ENCODE measurements at regions not wholly inside any gene's neighbourhood (a gene's known extent, or its start where the extent isn't known, plus 50 kb on each side); places are given as distances from the start of the nearest gene placed in this dataset.

DNA sequence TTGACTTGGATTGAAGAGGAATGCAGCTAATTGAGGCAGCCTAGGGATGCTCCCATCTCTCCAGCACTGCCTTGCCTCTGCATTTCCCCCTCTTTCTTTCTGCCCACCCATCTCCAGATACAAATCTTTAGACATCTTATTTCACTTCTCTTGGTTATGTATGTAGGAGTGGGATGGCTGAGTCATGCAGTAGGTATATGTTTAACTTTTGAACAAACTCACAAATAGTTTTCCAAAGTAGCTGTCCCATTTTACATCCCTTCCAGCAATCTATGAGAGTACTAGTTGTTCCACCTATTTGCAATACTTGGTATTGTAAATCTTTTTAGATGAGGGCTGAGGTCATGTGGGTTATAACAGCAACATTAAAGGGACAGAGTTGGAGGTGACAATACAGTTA lies 329.9 kb downstream of the DYSF start:
- Mint-ChIP-seq H3K9me3 (no peaks in the 10 kb centered on the region), H3K36me3 (ENCODE audit: low read depth) (no peaks in the 10 kb centered on the region), H3K4me1 (no peaks in the 10 kb centered on the region), H3K27me3 (peaks cover 5% of the 10 kb centered on the region), H3K4me3 (no peak overlapping the region), H3K27ac (no peak overlapping the region)
- POLR2A ChIA-PET, result no interaction called here
- ATAC-seq (ENCODE audit: low read depth) (no peak), DNase-seq (no peak)
- CTCF ChIA-PET, result no interaction called here
- intact Hi-C loops (cut with micrococcal nuclease), result no loop called here
- TF ChIP-seq, protein P1, sequence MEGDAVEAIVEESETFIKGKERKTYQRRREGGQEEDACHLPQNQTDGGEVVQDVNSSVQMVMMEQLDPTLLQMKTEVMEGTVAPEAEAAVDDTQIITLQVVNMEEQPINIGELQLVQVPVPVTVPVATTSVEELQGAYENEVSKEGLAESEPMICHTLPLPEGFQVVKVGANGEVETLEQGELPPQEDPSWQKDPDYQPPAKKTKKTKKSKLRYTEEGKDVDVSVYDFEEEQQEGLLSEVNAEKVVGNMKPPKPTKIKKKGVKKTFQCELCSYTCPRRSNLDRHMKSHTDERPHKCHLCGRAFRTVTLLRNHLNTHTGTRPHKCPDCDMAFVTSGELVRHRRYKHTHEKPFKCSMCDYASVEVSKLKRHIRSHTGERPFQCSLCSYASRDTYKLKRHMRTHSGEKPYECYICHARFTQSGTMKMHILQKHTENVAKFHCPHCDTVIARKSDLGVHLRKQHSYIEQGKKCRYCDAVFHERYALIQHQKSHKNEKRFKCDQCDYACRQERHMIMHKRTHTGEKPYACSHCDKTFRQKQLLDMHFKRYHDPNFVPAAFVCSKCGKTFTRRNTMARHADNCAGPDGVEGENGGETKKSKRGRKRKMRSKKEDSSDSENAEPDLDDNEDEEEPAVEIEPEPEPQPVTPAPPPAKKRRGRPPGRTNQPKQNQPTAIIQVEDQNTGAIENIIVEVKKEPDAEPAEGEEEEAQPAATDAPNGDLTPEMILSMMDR (IDR thresholded peaks at IDR 0.05), result no peak

GRCh38 chr2:71782323-71782722 lies 329.0 kb downstream of the DYSF start:
- DNase-seq, result no peak
- intact Hi-C loops (cut with micrococcal nuclease), result no loop called here
- no peak for ATAC-seq (ENCODE audit: low read depth)
- ChIA-PET CTCF (no interaction called here), POLR2A (no interaction called here)
- Mint-ChIP-seq H3K4me3 (no peak overlapping the region), H3K4me1 (no peaks in the 10 kb centered on the region), H3K27me3 (peaks cover 3% of the 10 kb centered on the region), H3K27ac (no peak overlapping the region), H3K9me3 (no peaks in the 10 kb centered on the region), H3K36me3 (ENCODE audit: low read depth) (no peaks in the 10 kb centered on the region)
- TF ChIP-seq, protein P1 (IDR thresholded peaks at IDR 0.05), result no peak

GRCh38 chr2:71781695-71782228 lies 328.4 kb downstream of the DYSF start:
- TF ChIP-seq, protein P1 (IDR thresholded peaks at IDR 0.05), result no peak
- no peak for DNase-seq
- no peaks in the 10 kb centered on the region for H3K36me3 Mint-ChIP-seq (ENCODE audit: low read depth)
- ChIA-PET POLR2A (no interaction called here), CTCF (no interaction called here)
- intact Hi-C loops (cut with micrococcal nuclease), result no loop called here
- H3K9me3 Mint-ChIP-seq, result no peaks in the 10 kb centered on the region
- no peak overlapping the region for H3K27ac Mint-ChIP-seq
- H3K4me3 Mint-ChIP-seq, result no peak overlapping the region
- ATAC-seq (ENCODE audit: low read depth), result no peak
- no peaks in the 10 kb centered on the region for H3K4me1 Mint-ChIP-seq
- peaks cover 3% of the 10 kb centered on the region for H3K27me3 Mint-ChIP-seq

DNA sequence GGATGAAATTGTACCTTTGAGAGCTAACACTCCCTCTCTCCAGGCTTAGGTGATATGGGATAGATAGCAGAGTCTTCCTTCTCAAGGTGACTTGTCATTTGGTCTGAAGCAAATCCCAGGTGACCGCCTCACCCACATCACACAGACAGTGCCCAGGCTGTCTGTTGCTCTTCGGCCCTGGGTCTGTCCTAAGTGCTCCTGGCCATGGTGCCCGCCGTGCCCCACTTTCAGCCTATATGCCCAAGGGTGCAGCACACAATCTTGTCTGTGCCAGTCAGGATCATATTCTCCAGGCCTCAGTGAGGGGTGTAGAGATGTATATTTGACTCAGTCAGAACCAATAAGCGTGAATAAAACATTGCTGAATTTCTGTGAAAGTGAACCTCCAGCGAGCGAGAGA lies 326.8 kb downstream of the DYSF start:
- ATAC-seq (ENCODE audit: low read depth), result no peak
- H3K4me1 Mint-ChIP-seq, result no peaks in the 10 kb centered on the region
- intact Hi-C loops (cut with micrococcal nuclease), result no loop called here
- H3K4me3 Mint-ChIP-seq, result no peak overlapping the region
- CTCF ChIA-PET, result no interaction called here
- POLR2A ChIA-PET, result no interaction called here
- no peaks in the 10 kb centered on the region for H3K9me3 Mint-ChIP-seq
- TF ChIP-seq, protein P1 (IDR thresholded peaks at IDR 0.05), result no peak
- no peak for DNase-seq
- no peaks in the 10 kb centered on the region for H3K27me3 Mint-ChIP-seq
- H3K27ac Mint-ChIP-seq, result no peak overlapping the region
- no peaks in the 10 kb centered on the region for H3K36me3 Mint-ChIP-seq (ENCODE audit: low read depth)

DNA sequence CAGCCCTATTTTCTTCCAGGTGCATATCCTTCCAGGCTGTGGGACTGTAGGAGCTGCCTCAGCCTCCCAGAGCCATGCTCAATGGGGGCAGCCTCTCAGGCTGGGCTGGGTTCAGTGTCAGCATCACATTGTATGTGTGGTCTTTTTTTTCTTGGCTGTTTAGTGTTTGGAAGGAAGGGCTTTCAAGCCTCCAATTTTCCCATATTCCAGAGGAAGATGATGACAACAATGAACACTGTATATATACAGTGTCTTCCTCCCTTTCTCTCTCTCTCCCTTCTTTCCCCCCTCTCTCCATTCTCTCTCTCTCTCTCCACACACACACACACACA lies 326.4 kb downstream of the DYSF start:
- H3K36me3 Mint-ChIP-seq (ENCODE audit: low read depth), result no peaks in the 10 kb centered on the region
- ChIA-PET CTCF (no interaction called here), POLR2A (interaction anchor here (0.8 kb wide), 1 partner anchor 10 kb away, joined by 3 read pairs; no protein-coding TSS in a partner anchor)
- H3K9me3 Mint-ChIP-seq, result no peaks in the 10 kb centered on the region
- intact Hi-C loops (cut with micrococcal nuclease), result no loop called here
- TF ChIP-seq, protein P1 (IDR thresholded peaks at IDR 0.05), result no peak
- no peak overlapping the region for H3K4me3 Mint-ChIP-seq
- no peaks in the 10 kb centered on the region for H3K27me3 Mint-ChIP-seq
- no peak for DNase-seq
- no peaks in the 10 kb centered on the region for H3K4me1 Mint-ChIP-seq
- no peak for ATAC-seq (ENCODE audit: low read depth)
- H3K27ac Mint-ChIP-seq, result no peak overlapping the region

Measured in activated B cell treated with CpG ODN at 0.5 μM for 24 hours (primary cell).